ENCODE measurements at regions not wholly inside any gene's neighbourhood (a gene's known extent, or its start where the extent isn't known, plus 50 kb on each side); places are given as distances from the start of the nearest gene placed in this dataset.
A peak's percentile ranks its signal among the peaks of the same experiment; 100 is the strongest.
"Not testable (repeated sequence)": the region's sequence is repeated elsewhere in the genome, so short reads cannot be mapped to it uniquely, and the experiment has no call there.

DNA sequence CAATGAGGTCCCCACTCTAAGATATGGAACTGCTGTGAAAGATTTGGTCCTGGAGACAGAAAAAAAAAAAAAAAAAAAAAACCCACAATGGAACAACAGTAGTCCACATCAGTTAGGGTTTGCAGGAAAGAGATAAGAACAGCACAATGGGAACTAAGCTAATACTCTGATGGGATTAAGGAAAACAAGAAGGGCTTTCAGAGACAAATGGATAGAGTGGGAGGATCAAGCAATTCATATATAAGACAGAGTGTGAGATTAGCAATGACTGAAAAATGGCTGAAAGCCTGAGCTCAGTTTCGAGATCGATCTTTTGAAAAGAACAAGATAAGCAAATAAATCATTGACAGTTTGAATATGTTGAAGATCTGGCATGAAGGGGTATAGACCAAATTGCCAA lies 188.4 kb upstream of the TRPC5 start:
- ATAC-seq (replicated peaks) = no peak
- H3K27ac Mint-ChIP-seq = no peak overlapping the region
- H3K9me3 Mint-ChIP-seq = no peaks in the 10 kb centered on the region
- no peaks in the 10 kb centered on the region for H3K27me3 Mint-ChIP-seq
- no peak overlapping the region for H3K4me3 Mint-ChIP-seq
- H3K36me3 Mint-ChIP-seq (ENCODE audit: low read depth) = no peaks in the 10 kb centered on the region
- H3K4me1 Mint-ChIP-seq = no peaks in the 10 kb centered on the region

DNA sequence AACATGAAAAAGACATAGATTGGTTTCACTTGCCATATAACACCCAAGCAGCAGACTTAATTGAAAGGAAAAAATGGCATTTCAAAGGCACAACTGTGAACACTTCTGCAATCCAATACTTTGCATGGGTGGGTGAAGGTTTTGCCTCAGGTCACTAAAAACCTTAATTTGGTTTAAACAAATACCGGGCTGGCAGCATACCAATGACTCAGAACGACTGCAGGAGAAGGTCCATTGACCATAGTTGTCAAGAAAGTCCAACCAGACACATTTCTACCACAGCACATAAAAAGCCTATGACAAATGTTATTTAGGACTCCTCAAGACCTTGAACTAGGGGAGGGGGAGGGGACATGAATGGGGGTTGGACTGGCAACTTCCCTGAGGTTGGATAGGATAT lies 183.6 kb upstream of the TRPC5 start:
- no peak overlapping the region for H3K27ac Mint-ChIP-seq
- H3K27me3 Mint-ChIP-seq = no peaks in the 10 kb centered on the region
- H3K9me3 Mint-ChIP-seq = no peaks in the 10 kb centered on the region
- no peak for ATAC-seq (replicated peaks)
- no peaks in the 10 kb centered on the region for H3K4me1 Mint-ChIP-seq
- no peaks in the 10 kb centered on the region for H3K36me3 Mint-ChIP-seq (ENCODE audit: low read depth)
- no peak overlapping the region for H3K4me3 Mint-ChIP-seq

DNA sequence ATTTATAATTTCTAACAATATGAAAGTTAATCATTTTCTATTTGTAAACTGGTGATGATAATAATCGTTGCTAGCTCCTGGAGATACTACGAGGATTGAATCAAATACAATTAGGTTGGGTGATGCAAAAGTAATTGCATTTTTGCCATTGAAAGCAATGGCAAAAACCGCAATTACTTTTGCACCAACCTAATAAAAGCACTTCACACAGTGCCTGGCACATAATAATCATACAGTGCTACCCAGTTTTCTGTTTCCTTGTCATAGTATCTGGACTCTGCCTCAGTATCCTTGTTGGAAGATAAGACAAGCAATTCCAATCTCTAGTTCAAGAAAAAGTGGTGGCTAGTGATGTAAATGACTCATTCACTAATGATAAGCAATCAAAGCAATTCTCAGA lies 176.8 kb upstream of the TRPC5 start:
- H3K27me3 Mint-ChIP-seq = no peaks in the 10 kb centered on the region
- H3K4me3 Mint-ChIP-seq = no peak overlapping the region
- no peaks in the 10 kb centered on the region for H3K9me3 Mint-ChIP-seq
- H3K36me3 Mint-ChIP-seq (ENCODE audit: low read depth) = no peaks in the 10 kb centered on the region
- no peak for ATAC-seq (replicated peaks)
- H3K4me1 Mint-ChIP-seq = no peaks in the 10 kb centered on the region
- no peak overlapping the region for H3K27ac Mint-ChIP-seq

DNA sequence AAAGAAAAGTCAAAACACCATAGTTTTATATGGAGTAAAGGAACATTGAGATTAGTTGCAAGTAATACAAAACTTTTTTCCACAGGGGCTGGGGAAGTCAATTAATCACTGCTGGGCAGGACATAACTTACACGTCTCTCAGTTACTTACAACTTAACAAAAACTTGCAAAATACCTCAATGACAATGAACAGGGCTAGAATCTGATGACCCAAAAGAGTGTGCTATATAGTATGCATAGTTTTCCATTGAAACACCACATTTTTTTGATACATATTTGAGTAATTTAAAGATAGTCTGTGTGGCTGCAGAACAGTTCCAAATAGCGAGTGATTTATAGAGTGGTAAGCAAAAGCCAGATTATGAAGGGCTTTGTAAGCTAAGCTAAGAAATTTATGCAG lies 172.3 kb upstream of the TRPC5 start:
- no peak overlapping the region for H3K4me3 Mint-ChIP-seq
- no peaks in the 10 kb centered on the region for H3K4me1 Mint-ChIP-seq
- ATAC-seq (replicated peaks) = no peak
- H3K36me3 Mint-ChIP-seq (ENCODE audit: low read depth) = no peaks in the 10 kb centered on the region
- no peaks in the 10 kb centered on the region for H3K9me3 Mint-ChIP-seq
- no peaks in the 10 kb centered on the region for H3K27me3 Mint-ChIP-seq
- no peak overlapping the region for H3K27ac Mint-ChIP-seq

DNA sequence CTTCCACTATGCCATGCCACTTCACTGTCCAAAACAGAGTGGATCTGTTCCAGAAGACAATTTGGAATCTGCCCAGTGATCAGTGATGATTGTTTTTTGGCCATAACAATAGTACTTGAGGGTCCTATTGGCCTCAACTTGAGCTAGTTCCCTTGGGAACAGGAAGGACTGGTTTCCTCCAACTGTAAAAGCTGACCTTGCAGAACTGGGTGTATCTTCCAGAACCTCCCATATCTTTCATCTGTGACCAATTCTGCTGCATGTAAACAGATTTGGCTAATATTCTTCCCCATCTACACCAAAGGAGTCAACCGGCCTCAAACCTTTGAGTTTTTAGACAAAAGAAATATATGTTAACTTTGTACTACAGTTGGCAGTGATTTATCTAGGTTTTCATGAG lies 165.1 kb upstream of the TRPC5 start:
- ATAC-seq (replicated peaks) = no peak
- Mint-ChIP-seq H3K27me3 (no peaks in the 10 kb centered on the region), H3K9me3 (peaks cover 3% of the 10 kb centered on the region), H3K4me3 (no peak overlapping the region), H3K36me3 (ENCODE audit: low read depth) (no peaks in the 10 kb centered on the region), H3K4me1 (no peaks in the 10 kb centered on the region), H3K27ac (no peak overlapping the region)

DNA sequence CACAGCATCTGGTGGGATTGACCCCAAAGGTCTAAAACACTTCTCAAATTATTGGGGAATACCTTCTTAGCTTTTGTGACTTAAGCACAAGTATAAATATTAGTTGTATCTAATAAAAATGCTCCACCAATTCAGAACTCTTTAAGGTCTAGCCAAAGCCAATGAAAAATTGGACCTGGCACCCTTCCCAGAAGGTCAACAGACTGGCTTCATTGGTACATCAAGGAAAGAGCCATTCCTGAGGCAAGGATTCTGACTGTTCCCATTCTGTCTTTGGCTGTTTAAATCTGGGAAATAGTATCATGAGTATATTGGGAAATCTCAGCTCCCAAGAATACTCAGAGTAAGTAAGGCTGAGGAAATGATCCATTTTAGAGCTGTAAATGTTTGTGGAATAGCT lies 153.0 kb upstream of the TRPC5 start:
- Mint-ChIP-seq H3K4me1 (no peaks in the 10 kb centered on the region), H3K36me3 (ENCODE audit: low read depth) (no peaks in the 10 kb centered on the region), H3K27me3 (no peaks in the 10 kb centered on the region), H3K4me3 (no peak overlapping the region), H3K9me3 (no peaks in the 10 kb centered on the region), H3K27ac (no peak overlapping the region)
- no peak for ATAC-seq (replicated peaks)

DNA sequence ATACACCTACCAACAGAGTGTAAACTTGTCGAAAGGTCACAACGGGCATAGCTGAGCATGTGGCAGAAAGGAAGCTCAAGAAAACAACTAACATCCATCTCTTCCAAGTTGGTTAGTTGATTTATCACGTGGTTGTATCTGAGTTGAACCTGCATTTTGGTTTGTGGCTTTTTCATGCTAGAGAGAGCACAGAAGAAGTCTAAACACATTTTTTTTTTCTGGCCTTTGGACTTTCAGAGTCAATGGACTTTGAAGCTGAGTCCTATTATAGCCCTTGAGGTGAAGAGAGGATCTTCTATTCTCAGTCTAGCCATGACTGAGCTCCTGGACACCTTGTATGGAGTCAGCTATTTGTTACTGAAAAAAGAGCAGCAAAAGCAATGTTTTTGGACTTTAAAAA lies 150.6 kb upstream of the TRPC5 start:
- no peaks in the 10 kb centered on the region for H3K27me3 Mint-ChIP-seq
- H3K4me1 Mint-ChIP-seq = no peaks in the 10 kb centered on the region
- peaks cover 3% of the 10 kb centered on the region for H3K9me3 Mint-ChIP-seq
- H3K4me3 Mint-ChIP-seq = no peak overlapping the region
- no peaks in the 10 kb centered on the region for H3K36me3 Mint-ChIP-seq (ENCODE audit: low read depth)
- no peak overlapping the region for H3K27ac Mint-ChIP-seq
- no peak for ATAC-seq (replicated peaks)

DNA sequence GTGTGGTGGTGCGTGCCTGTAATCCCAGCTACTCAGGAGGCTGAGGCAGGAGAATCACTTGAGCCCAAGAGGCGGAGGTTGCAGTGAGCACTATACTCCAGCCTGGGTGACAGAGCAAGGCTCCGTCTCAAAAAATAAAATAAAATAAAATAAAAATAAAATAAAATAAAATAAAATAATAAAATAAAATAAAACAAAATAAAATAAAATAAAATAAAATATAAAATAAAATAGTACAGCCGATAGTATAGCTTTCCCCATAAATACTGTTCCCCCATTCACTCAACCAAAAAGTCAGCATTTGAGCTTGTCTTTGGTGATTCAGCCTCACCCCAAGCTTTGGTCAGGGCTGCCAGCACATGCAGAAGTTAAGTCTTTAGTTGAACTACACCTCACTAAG lies 144.2 kb upstream of the TRPC5 start:
- H3K36me3 Mint-ChIP-seq (ENCODE audit: low read depth); H3K27me3 Mint-ChIP-seq; H3K4me1 Mint-ChIP-seq; H3K9me3 Mint-ChIP-seq; ATAC-seq (replicated peaks); H3K4me3 Mint-ChIP-seq; H3K27ac Mint-ChIP-seq: not testable (repeated sequence)

DNA sequence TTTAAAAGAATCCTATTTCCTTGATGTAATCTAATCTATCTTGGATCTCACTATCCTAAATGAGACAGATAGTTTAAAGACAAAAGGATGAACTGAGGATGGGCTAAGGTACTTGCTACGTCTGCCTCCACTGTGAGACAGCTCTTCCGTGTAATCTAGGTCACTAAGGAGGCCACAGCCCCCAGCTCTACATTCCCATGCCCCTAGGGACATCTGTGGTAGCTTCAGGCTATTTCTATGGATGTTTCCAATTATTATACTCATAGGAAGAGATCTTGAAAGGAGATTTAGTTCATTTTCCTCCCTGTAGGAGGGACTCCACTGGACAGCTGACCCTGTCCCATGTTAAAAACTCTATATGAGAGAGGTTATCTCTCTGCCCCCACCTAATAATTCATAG lies 140.8 kb upstream of the TRPC5 start:
- Mint-ChIP-seq H3K4me1 (no peaks in the 10 kb centered on the region), H3K27me3 (no peaks in the 10 kb centered on the region), H3K4me3 (no peak overlapping the region), H3K27ac (no peak overlapping the region), H3K9me3 (no peaks in the 10 kb centered on the region), H3K36me3 (ENCODE audit: low read depth) (no peaks in the 10 kb centered on the region)
- ATAC-seq (replicated peaks) = no peak

DNA sequence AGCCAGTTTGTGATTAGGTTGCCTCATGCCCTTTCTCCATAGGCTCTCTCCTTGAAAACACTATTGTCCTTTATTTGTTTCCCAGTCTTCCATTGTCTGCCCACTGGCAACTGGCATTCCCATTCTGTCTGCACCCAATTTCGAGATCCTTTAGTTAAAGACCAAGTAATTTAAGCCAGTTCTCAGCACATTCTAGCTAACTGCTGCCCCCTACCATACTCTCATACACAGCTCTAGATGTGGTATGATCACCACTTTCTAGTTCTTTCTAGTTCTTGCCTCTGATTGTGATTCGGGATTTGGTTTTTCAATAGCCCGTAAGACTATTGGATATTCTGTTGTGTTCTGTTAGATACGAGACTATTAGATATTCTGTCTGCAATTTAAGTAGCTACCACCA lies 135.8 kb upstream of the TRPC5 start:
- Mint-ChIP-seq H3K27ac (no peak overlapping the region), H3K4me1 (no peaks in the 10 kb centered on the region), H3K9me3 (no peaks in the 10 kb centered on the region), H3K4me3 (no peak overlapping the region), H3K27me3 (no peaks in the 10 kb centered on the region), H3K36me3 (ENCODE audit: low read depth) (no peaks in the 10 kb centered on the region)
- ATAC-seq (replicated peaks) = no peak

DNA sequence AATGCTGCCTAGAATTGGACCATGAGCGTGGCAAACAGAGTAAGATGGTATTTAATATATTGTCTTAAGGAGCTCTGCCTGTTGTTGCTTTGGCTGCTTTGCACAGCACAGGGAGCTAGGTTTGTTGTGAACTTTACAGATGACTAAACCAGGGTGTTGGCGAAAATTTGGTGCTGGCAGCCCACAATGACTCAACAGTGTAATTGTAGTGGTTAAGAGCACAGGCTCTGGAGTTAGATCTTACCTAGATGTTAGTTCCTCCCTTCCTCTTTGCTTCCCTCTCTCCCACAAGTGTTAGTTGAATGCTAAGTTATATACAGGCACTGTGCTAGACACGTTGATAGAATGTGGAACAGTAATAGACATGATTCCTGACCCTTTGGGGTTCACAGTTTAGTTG lies 128.9 kb upstream of the TRPC5 start:
- no peaks in the 10 kb centered on the region for H3K9me3 Mint-ChIP-seq
- H3K4me1 Mint-ChIP-seq = no peaks in the 10 kb centered on the region
- H3K36me3 Mint-ChIP-seq (ENCODE audit: low read depth) = no peaks in the 10 kb centered on the region
- no peak overlapping the region for H3K4me3 Mint-ChIP-seq
- no peak overlapping the region for H3K27ac Mint-ChIP-seq
- peak; percentile 42 for ATAC-seq (replicated peaks)
- H3K27me3 Mint-ChIP-seq = no peaks in the 10 kb centered on the region

DNA sequence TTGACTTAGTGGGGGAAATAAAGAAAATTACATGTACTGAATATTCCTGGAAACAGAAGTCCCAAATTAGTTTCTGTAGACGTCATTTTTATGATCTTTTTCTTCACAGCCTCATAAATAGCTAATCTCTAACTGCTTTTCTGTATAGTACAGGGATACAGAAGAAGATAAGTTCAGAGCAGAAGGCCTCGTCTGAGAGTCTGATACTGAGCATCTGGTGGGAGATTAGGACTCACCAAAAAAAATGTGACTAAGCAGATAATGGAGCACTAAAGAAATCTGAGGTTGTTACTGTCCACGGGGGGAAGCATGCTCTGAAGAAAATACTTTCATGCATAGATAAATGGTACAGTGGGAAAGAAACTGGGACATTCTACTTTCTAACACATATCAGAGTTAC lies 115.3 kb upstream of the TRPC5 start:
- Mint-ChIP-seq H3K36me3 (ENCODE audit: low read depth) (no peaks in the 10 kb centered on the region), H3K9me3 (no peaks in the 10 kb centered on the region)
- no peak for ATAC-seq (replicated peaks)

DNA sequence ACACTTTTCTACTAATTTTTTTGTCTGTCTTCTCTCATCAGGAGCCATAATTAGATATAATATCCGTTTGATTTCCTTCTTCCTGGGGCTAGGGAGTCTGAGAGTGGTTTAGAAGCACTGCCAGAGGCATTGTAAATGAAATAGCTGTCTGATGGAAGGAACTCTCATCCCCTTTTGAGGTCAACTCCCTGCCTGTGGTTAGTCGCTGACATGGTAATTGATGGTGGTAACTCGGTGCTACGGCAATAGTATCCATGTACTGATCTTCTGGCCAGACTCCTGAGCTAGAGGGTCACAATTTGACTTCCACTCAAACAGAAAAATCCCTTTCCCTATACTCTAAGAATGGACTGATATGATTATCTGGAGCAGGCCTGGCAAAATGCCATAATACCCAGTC lies 108.1 kb upstream of the TRPC5 start:
- Mint-ChIP-seq H3K27me3 (no peaks in the 10 kb centered on the region), H3K4me1 (no peaks in the 10 kb centered on the region), H3K36me3 (ENCODE audit: low read depth) (no peaks in the 10 kb centered on the region), H3K4me3 (no peak overlapping the region), H3K9me3 (no peaks in the 10 kb centered on the region), H3K27ac (no peak overlapping the region)
- no peak for ATAC-seq (replicated peaks)

More for the DNA sequence above, 115.3 kb upstream of the TRPC5 start:
- H3K4me3 Mint-ChIP-seq = no peak overlapping the region
- no peaks in the 10 kb centered on the region for H3K27me3 Mint-ChIP-seq
- no peak overlapping the region for H3K27ac Mint-ChIP-seq
- no peaks in the 10 kb centered on the region for H3K4me1 Mint-ChIP-seq

DNA sequence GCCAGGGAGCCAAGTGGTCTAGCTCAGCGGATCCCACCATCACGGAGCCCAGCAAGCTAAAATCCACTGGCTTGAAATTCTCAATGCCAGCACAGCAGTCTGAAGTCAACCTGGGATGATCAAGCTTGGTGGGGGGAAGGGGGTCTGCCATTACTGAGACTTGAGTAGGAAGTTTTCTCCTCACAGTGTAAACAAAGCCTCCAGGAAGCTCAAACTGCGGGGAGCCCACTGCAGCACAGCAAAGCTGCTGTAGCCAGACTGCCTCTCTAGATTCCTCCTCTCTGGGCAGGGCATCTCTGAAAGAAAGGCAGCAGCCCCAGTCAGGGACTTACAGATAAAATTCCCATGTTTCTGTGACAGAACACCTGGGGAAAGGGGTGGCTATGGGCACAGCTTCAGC lies 98.8 kb upstream of the TRPC5 start:
- ATAC-seq (replicated peaks); H3K4me3 Mint-ChIP-seq; H3K27ac Mint-ChIP-seq; H3K9me3 Mint-ChIP-seq; H3K36me3 Mint-ChIP-seq (ENCODE audit: low read depth); H3K4me1 Mint-ChIP-seq; H3K27me3 Mint-ChIP-seq: not testable (repeated sequence)

DNA sequence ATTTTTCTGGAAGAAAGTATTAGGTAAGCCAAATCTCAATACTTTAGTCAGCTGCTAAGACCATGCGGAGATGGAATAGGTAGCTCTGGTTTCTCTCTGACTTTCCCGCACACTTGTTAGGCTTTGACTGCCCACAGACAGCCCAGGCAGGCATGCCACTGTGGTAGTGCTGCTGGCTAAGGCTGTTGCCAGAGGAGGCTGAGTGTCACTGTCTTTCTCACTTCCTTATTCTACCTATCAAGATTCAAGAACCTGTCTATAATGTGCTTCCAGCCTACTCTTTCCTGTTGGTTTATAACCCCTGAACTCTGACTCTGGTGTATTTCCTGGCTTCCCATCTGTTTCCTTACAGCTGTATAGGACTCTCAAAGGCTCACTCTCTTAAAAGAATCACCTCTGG lies 81.8 kb upstream of the TRPC5 start:
- no peak overlapping the region for H3K4me3 Mint-ChIP-seq
- H3K36me3 Mint-ChIP-seq (ENCODE audit: low read depth) = no peaks in the 10 kb centered on the region
- H3K4me1 Mint-ChIP-seq = no peaks in the 10 kb centered on the region
- no peak overlapping the region for H3K27ac Mint-ChIP-seq
- no peak for ATAC-seq (replicated peaks)
- H3K27me3 Mint-ChIP-seq = peaks cover 9% of the 10 kb centered on the region
- peaks cover 6% of the 10 kb centered on the region for H3K9me3 Mint-ChIP-seq

DNA sequence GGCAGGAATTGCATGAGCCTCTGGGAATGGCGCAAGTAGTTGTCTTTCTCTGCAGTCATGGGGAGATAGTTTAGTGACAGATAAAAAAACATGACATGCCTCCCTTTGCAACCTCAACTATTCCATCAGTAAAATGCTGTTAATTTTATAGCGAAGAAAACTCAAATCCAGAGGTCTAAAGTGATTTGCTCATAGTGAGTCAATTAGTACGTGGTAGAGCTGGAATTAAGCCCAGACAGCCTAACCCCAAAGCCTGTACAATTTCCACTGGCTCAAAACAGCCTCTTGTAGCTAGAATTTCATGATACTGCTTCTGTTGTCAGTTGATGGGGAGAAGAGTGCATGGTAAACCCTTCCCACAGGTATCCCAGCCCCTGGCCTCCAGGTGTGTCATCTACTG lies 81.3 kb upstream of the TRPC5 start:
- H3K27me3 Mint-ChIP-seq = peaks cover 9% of the 10 kb centered on the region
- no peak overlapping the region for H3K4me3 Mint-ChIP-seq
- peaks cover 6% of the 10 kb centered on the region for H3K9me3 Mint-ChIP-seq
- H3K36me3 Mint-ChIP-seq (ENCODE audit: low read depth) = no peaks in the 10 kb centered on the region
- H3K27ac Mint-ChIP-seq = no peak overlapping the region
- ATAC-seq (replicated peaks) = no peak
- H3K4me1 Mint-ChIP-seq = no peaks in the 10 kb centered on the region

Data from activated T-helper 17 cell treated with anti-CD3 and anti-CD28 coated beads, Interleukin-2, amount 50 U/mL, for 72 hours (primary cell).